GM12891 (cell line): ENCODE measurements at regions not wholly inside any gene's neighbourhood (a gene's known extent, or its start where the extent isn't known, plus 50 kb on each side); places are given as distances from the start of the nearest gene placed in this dataset.

Experiments used
- POLR2A ChIP-seq: IDR thresholded peaks from 2 replicates; pipeline ENCODE4 v1.6.1; 2011; ENCODE audit warnings: low read depth, low read length, control low read depth
- POLR2AphosphoS5 ChIP-seq: IDR thresholded peaks from 2 replicates; pipeline ENCODE4 v1.6.1; 2011; ENCODE audit warnings: low read depth, low read length, control low read depth
- SPI1 ChIP-seq: IDR thresholded peaks from 2 replicates; pipeline ENCODE4 v1.6.1; 2011; ENCODE audit warnings: low read depth, low read length, control low read depth
- TAF1 ChIP-seq: IDR thresholded peaks from 2 replicates; pipeline ENCODE4 v1.6.1; 2011; ENCODE audit warnings: low read depth, low read length, control low read depth

GRCh38 chr18:77405096-77405495 lies 155.4 kb downstream of the GALR1 start:
- TF ChIP-seq SPI1 (no peak), POLR2A (no peak), TAF1 (no peak), POLR2AphosphoS5 (no peak)
